Ovary (tissue), 7 donors: ENCODE measurements at regions not wholly inside any gene's neighbourhood (a gene's known extent, or its start where the extent isn't known, plus 50 kb on each side); places are given as distances from the start of the nearest gene placed in this dataset.

Experiments
- DNase-seq, 5 donors: peaks; one replicate each; pipeline ENCODE4 v3.0.0-alpha.2; 2019 to 2020
- H3K27ac ChIP-seq, 2 donors: fragments of 200-600 bp; one replicate each; pipeline versions ENCODE4 v1.5.1 to v1.8.0; 2019 to 2022
- H3K27me3 ChIP-seq: fragments of 200-600 bp; one replicate; pipeline ENCODE4 v1.8.0; 2022
- H3K36me3 ChIP-seq: fragments of 200-600 bp; sonication (generic); one replicate; pipeline ENCODE4 v1.5.1; 2019
- H3K4me1 ChIP-seq: one replicate; pipeline ENCODE4 v1.8.1; 2013; ENCODE audit warnings: mild to moderate bottlenecking, moderate library complexity; ENCODE audit not compliant: insufficient read depth
- H3K4me3 ChIP-seq: fragments of 200-600 bp; sonication (generic); one replicate; pipeline ENCODE4 v1.5.1; 2017
- H3K9me3 ChIP-seq, 2 donors: fragments of 200-600 bp in 1 of 2; sonication (generic) in 1 of 2; one replicate each; pipeline versions ENCODE4 v1.5.1 to v1.8.1; 2013 to 2019; ENCODE audit warnings: mild to moderate bottlenecking in 1 of 2, moderate library complexity in 1 of 2
- EP300 ChIP-seq: sonication (generic); formaldehyde crosslinking; IDR thresholded peaks from one replicate; pipeline ENCODE4 v1.6.1; 2017; ENCODE audit warnings: antibody characterized with exemption
- POLR2A ChIP-seq: fragments of 450-650 bp; IDR thresholded peaks from one replicate; pipeline ENCODE4 v1.6.1; 2017; ENCODE audit warnings: antibody characterized with exemption, mild to moderate bottlenecking, moderate library complexity
- WGBS, 3 donors: extraction: QIAGEN DNeasy Blood & Tissue Kit in 1 of 3; methylation state at CpG; one replicate each; pipeline versions ENCODE4 v1.1.5 to v1.1.7; 2013 to 2017; 5-methylcytosine and 5-hydroxymethylcytosine counted together
- intact Hi-C, 4 donors: fragments of 100-400 bp; cut with DNase I; formaldehyde crosslinking; loops; one replicate each; pipeline versions ENCODE4 v1.11.0 to v1.15.1; 2022 to 2023
- TF ChIP-seq, protein P1 (sequence below), 3 donors: fragments of 450-650 bp in 2 of 3; fragments of 200-600 bp in 1 of 3; IDR thresholded peaks; one replicate each; pipeline versions ENCODE4 v1.5.1 to v1.8.0; 2016 to 2022; ENCODE audit warnings: antibody characterized with exemption in 3 of 3, mild to moderate bottlenecking in 1 of 3
- donor health status: DM: no; HTN: no; CAD: no; lungs with moderate emphysema.
- donor health status: DM: no; HTN: no; CAD: no.
- donor health status: Bipolar disorder and iron deficiency.
- donor health status: DM: no; HTN: no; CAD: no.
- donor health status: DM: yes; HTN: yes; CAD: no.

GRCh38 chr21:16552880-16553279, 823.1 kb downstream of the USP25 start:
- WGBS, 3 donors: 54 to 68% (median 66%) methylated on average over 2 of the region's 2 CpGs
- no peak overlapping the region for H3K27ac ChIP-seq
- intact Hi-C loops: no loop called here
- no peak for DNase-seq
- H3K4me3 ChIP-seq: no peak overlapping the region
- H3K36me3 ChIP-seq: no peaks in the 10 kb centered on the region
- no peak for TF ChIP-seq EP300
- H3K27me3 ChIP-seq: no peaks in the 10 kb centered on the region
- H3K4me1 ChIP-seq: peaks cover 3% of the 10 kb centered on the region
- no peaks in the 10 kb centered on the region for H3K9me3 ChIP-seq

GRCh38 chr21:16554503-16554902, 824.7 kb downstream of the USP25 start:
- TF ChIP-seq, protein P1, sequence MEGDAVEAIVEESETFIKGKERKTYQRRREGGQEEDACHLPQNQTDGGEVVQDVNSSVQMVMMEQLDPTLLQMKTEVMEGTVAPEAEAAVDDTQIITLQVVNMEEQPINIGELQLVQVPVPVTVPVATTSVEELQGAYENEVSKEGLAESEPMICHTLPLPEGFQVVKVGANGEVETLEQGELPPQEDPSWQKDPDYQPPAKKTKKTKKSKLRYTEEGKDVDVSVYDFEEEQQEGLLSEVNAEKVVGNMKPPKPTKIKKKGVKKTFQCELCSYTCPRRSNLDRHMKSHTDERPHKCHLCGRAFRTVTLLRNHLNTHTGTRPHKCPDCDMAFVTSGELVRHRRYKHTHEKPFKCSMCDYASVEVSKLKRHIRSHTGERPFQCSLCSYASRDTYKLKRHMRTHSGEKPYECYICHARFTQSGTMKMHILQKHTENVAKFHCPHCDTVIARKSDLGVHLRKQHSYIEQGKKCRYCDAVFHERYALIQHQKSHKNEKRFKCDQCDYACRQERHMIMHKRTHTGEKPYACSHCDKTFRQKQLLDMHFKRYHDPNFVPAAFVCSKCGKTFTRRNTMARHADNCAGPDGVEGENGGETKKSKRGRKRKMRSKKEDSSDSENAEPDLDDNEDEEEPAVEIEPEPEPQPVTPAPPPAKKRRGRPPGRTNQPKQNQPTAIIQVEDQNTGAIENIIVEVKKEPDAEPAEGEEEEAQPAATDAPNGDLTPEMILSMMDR (IDR thresholded peaks at IDR 0.05): no peak
- TF ChIP-seq POLR2A (no peak), EP300 (no peak)
- H3K9me3 ChIP-seq: no peaks in the 10 kb centered on the region
- WGBS, 3 donors: 57 to 78% (median 77%) methylated on average over 9 of the region's 9 CpGs
- H3K27me3 ChIP-seq: no peaks in the 10 kb centered on the region
- H3K27ac ChIP-seq: no peak overlapping the region
- no peak for DNase-seq
- peaks cover 3% of the 10 kb centered on the region for H3K4me1 ChIP-seq
- H3K4me3 ChIP-seq: no peak overlapping the region
- H3K36me3 ChIP-seq: no peaks in the 10 kb centered on the region
- intact Hi-C loops: no loop called here

DNA sequence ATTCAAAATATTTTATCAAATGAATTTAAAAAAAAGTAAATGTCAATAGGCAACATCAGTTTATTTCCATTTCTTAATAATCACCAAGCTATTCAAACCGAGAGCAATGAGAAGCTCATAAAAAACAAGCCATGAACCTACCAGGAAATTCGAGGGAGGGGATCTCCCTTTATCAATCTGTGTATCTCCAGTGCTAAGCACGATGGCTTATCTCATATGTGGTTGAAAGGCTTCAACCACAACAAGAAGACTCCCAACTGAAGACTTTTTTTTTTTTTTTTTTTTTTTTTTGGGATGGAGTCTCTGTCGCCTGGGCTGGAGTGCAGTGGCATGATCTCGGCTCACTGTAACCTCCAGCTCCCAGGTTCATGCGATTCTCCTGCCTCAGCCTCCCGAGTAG, 833.3 kb downstream of the USP25 start:
- intact Hi-C loops: no loop called here
- no peak for DNase-seq
- TF ChIP-seq, protein P1 (IDR thresholded peaks at IDR 0.05): no peak
- no peak for TF ChIP-seq EP300
- no peak for TF ChIP-seq POLR2A
- no peaks in the 10 kb centered on the region for H3K27me3 ChIP-seq
- no peak overlapping the region for H3K4me3 ChIP-seq
- WGBS, 3 donors: 82 to 86% (median 84%) methylated on average over 7 of the region's 7 CpGs
- H3K36me3 ChIP-seq: no peaks in the 10 kb centered on the region
- H3K4me1 ChIP-seq: peaks cover 2% of the 10 kb centered on the region
- H3K9me3 ChIP-seq: no peaks in the 10 kb centered on the region
- H3K27ac ChIP-seq: no peak overlapping the region

- Histone ChIP-seq H3K36me3 (no peaks in the 10 kb centered on the region), H3K4me3 (no peak overlapping the region), H3K27ac (no peak overlapping the region), H3K9me3 (no peaks in the 10 kb centered on the region), H3K4me1 (peaks cover 2% of the 10 kb centered on the region), H3K27me3 (no peaks in the 10 kb centered on the region)
- peak in 1 of 5 donors; percentile 48 for DNase-seq
- intact Hi-C loops: no loop called here
- no peak for TF ChIP-seq POLR2A
- TF ChIP-seq, protein P1 (IDR thresholded peaks at IDR 0.05): no peak
- no peak for TF ChIP-seq EP300
- 74 to 89% (median 82%) methylated on average over 7 of the region's 7 CpGs for WGBS, 3 donors
Measured at GRCh38 chr21:16563795-16564194, 834.0 kb downstream of the USP25 start.

DNA sequence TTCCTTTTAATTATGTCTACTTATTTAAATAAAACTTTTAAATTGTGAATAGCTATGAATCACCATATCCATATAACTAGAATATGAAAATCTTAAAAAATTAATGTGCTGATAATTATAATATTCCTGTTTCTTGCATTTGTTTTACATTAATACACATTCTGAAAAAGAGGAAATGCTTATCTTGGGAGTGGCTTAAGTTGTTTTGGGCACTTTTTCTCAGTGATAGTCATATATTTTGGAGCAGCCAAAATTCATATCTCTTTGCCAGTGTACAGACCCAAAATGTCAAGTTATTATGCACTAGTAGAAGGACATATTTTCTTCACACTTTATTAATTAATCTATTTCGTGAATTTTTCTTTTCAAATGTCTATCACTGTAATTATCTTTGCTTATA, 838.5 kb downstream of the USP25 start:
- H3K36me3 ChIP-seq: no peaks in the 10 kb centered on the region
- H3K4me3 ChIP-seq: no peak overlapping the region
- 74 to 79% (median 79%) methylated on average over 1 of the region's 1 CpG for WGBS, 3 donors
- H3K27ac ChIP-seq: no peak overlapping the region
- H3K4me1 ChIP-seq: peaks cover 5% of the 10 kb centered on the region
- no peak for DNase-seq
- no peaks in the 10 kb centered on the region for H3K9me3 ChIP-seq
- intact Hi-C loops: no loop called here
- no peaks in the 10 kb centered on the region for H3K27me3 ChIP-seq
- TF ChIP-seq, protein P1 (IDR thresholded peaks at IDR 0.05): no peak
- TF ChIP-seq POLR2A (no peak), EP300 (no peak)
